GOT3 (cell line): ENCODE measurements at regions not wholly inside any gene's neighbourhood (a gene's known extent, or its start where the extent isn't known, plus 50 kb on each side); places are given as distances from the start of the nearest gene placed in this dataset.
"Not testable (repeated sequence)": the region's sequence is repeated elsewhere in the genome, so short reads cannot be mapped to it uniquely, and the experiment has no call there.

Source experiments
- DNase-seq: peaks from one replicate; lab custom pipeline; 2025; ENCODE audit warnings: mixed read lengths; lab: John Stamatoyannopoulos, UW

DNA sequence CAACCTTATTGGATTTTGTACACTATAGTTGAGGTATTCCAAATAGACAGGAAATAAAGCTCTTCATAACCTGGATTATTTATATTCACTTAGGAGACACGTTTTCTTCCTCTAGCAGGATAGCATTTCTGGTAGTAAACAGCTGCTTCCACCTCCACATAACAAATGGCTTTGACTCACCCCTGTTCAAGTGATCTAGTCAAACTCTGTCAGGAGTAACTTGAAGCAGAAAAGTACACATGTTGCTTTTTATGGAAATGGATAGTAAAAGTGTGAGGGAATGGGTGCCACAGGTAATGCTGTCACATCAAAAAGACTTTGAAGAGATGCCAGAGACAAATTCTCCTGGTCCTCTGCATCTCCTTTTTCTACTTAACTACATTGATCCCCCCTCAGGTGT, 258.7 kb upstream of the SLC7A11 start:
- no peak for DNase-seq

GRCh38 chr4:138499627-138500026, 257.5 kb upstream of the SLC7A11 start:
- no peak for DNase-seq

DNA sequence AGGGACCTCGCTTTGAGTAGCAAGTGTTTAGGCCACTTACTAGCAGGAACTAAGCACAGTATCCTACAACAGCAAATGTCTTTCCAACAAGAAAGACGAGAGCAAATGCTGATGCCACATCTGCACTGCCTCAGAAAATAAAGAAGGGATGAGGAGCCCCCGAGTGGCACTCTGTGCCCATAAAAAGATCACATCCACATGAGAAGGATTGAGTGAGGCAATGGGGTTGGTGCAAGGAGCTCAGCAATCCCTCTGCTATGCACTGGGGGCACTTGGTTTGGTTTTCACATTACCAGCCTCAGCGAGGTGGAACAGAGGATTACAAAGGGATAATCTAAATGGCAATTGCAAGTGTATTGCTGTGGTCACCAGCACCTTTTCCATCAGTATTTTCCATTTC, 252.8 kb upstream of the SLC7A11 start:
- no peak for DNase-seq

DNA sequence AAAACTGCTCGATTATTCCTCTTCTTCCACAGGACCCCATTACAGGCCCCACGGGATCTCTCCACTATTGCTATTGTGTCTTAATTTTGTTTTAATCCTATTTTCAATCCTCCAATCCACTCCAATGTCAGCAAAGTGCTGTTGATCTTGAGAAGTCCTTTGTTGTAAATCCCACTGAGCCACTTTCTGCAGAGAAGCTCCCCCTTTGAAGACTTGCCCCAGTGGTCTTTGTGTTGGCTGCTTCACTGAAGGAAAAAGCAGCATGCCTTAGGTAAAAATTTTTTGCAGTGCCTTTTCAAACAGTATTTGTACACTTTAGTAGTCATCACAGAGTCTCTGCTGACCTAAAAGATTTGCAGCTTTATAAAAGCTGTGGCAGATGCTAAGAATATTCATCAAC, 252.0 kb upstream of the SLC7A11 start:
- DNase-seq: no peak

DNA sequence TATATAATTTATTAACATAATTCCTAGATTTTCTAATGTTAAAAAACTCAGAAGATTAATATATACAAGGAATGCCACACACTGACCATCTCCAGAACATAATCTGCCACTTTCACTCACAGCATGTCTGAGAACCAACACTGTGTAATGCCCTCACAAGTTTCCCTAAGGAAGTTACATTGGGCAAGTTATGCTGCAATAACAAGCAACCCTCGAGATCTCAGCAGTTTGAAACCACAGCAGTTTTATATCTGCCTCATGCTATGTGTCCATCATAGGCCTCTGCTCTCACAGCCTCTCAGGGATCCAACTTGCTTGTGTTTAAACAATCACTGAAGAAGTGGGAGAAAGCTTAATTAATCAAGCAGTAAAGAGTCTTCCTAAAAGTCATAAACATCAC, 250.0 kb upstream of the SLC7A11 start:
- no peak for DNase-seq

DNA sequence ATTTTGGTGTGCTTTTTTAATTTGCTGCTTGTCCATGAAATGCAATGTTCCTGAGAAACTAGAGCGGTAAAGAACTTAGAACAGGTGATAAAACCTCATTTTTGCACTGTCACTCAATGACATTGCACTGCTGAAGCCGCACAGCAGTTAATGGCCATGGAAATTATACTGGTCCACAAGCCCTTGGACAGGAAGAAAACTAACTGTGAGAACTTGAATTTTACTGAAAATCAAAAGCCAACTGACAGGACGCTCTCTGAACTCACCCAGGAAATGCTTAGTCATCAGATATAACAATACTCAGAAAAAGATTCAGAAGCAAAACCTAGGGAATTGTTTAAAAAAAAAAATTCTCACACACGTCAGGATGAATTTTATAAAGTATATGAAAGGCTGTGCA, 246.4 kb upstream of the SLC7A11 start:
- DNase-seq: no peak

- no peak for DNase-seq
These were observed 245.5 kb upstream of the SLC7A11 start for GRCh38 chr4:138487670-138488069.

GRCh38 chr4:138487230-138487629, 245.1 kb upstream of the SLC7A11 start:
- DNase-seq: no peak

GRCh38 chr4:138485498-138485897, 243.3 kb upstream of the SLC7A11 start:
- no peak for DNase-seq

- no peak for DNase-seq
These were observed 233.0 kb upstream of the SLC7A11 start for GRCh38 chr4:138475116-138475515.

DNA sequence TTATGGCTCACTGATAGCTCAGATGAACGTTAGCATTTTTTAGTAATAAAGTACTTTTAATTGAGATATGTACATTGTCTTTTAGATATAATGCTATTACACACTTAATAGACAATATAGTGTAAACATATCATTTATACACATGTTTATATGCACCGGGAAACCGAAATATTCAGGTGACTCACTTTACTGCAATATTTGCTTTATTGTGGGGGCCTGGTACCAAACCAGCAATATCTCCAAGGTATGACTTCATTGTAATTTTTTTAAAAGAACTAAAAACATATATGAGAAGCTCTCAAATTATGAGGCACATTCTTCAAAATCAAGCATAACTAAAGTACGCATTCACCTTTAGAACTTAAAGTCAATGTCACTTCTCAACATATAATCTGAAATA, 231.2 kb upstream of the SLC7A11 start:
- DNase-seq: no peak

GRCh38 chr4:138460477-138461414, 218.6 kb upstream of the SLC7A11 start:
- no peak for DNase-seq

DNA sequence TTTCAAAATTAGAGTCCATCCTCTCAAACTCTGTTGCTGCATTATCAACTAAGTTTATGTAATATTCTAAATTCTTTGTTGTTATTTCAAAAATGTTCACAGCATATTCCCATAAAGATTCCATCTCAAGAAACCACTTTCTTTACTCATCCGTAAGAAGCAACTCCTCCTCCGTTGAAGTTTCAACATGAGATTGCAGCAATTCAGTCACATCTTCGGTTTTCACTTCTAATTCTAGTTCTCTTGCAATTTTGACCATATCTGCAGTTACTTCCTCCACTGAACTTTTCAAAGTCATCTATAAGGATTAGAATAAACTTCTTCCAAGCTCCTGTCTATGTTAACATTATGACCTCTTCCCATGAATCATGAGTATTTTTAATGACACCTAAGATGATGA, 216.6 kb upstream of the SLC7A11 start:
- no peak for DNase-seq

- not testable (repeated sequence) for DNase-seq
These were observed 214.2 kb upstream of the SLC7A11 start for GRCh38 chr4:138456349-138456748.

DNA sequence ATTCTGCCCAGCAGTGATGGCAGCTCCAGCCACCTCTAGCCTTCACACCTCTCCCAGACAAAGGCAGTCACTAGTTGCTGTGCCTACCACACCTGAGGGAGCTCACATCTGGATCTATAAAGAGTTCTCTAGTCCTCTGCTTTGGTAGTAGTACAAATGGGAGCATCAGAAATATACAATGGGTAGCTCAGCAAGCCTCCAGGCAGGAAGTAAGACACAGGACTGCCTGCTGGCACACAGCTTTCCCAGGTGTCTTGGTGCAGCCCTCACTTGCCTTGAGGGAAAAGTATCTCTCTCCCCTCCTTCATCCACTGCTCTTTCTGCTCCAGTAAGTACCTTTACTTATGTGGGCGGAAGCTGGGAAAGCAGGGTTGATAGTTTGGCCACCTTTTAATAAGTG, 212.9 kb upstream of the SLC7A11 start:
- DNase-seq: no peak

GRCh38 chr4:138452826-138453225, 210.7 kb upstream of the SLC7A11 start:
- no peak for DNase-seq

DNA sequence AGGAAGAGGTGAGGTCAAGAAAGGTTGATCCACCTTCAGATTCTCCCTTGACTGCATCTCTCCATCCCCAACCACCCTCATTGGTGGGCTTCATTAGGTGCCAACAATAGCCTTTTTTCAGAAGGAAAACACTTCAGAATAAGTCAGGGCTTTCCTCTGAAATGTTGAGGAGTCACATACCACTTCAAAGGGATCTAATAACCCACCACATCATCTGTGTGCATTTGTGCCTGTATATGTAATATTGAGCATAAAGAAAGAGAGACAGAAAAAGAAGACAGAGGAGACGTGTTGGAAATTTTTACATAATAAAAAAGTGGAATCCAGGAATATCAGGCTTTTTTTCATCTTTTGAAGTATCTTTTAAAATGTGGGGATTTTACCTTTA, 209.1 kb upstream of the SLC7A11 start:
- DNase-seq: no peak

- DNase-seq: no peak
These were observed 208.6 kb upstream of the SLC7A11 start for GRCh38 chr4:138450546-138451275.

- no peak for DNase-seq
These were observed 207.8 kb upstream of the SLC7A11 start for GRCh38 chr4:138449938-138450337.

DNA sequence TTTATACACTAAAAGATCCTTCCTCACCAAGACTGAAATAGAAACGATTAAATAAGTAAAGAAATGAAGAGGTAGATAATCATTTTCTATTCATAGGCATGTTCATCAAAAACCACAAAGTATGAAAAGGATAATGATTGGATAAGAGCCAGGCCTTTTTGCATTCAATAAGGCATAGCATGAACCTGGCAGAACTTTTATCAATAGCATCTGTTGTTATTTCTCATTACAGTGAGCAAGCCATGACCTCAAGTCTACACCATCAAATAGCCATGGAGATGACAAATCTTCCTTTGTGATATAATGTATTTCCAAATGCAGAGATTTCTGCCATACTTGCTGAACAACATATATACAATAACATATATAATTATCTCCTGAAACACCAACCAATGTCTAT, 206.0 kb upstream of the SLC7A11 start:
- DNase-seq: no peak

DNA sequence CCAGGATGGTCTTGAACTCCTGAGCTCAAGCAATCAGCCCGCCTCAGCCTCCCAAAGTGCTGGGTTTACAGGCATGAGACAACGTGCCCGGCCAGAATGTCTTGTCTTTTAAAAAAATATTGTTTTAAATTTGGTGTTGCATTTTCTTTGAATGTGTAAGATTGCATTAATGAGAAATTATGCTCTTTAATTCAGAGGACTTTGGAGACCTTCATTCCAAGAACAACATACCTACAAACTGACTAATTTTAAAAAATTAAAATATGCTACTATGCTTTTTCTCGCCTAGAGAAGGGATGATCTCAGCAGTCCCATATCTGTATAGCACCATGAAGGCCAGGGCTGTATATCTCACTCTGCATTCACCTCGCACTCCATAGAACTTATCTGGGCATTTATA, 204.3 kb upstream of the SLC7A11 start:
- no peak for DNase-seq

DNA sequence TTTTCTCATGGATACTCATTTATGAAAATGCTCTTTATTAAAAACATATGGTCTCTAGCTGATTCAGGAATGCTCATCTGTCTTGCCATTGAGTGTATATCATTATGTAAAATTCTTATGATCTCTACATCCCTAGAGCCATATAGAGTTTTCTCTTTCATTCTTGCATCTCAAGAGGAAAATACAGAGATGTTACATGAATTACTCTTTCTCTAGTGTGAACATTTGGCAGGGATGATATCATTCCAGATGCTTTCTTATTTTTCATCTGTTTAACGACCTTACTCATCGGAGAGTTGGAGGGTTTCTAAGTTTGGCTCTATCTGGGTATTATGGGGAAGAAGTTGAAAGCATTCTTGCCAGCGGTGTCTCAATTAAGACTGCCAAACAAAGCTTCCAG, 202.9 kb upstream of the SLC7A11 start:
- no peak for DNase-seq

DNA sequence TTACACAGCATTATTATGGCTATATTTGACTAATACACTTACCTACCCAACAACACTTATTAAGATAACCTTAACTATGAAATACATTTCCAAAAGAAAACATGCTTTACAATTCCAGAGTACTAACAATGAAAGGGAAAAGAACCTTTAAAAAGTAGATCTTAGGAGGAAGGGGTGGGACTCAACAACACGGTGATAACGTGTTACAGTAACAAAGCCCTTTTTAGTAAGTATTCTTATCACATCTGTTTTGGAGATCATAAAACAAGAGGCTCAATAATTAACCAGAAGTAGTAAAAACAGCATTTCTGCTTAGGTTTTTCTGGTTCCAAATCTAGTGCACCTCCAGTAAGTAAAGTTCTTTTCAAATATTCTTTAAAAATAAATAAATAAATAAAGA, 202.1 kb upstream of the SLC7A11 start:
- no peak for DNase-seq
